Tibial artery (tissue), 4 donors: ENCODE measurements at regions not wholly inside any gene's neighbourhood (a gene's known extent, or its start where the extent isn't known, plus 50 kb on each side); places are given as distances from the start of the nearest gene placed in this dataset.

Experiments
- DNase-seq, 2 donors: peaks; one replicate each; pipeline ENCODE4 v3.0.0-alpha.2; 2019
- H3K27ac ChIP-seq, 2 donors: fragments of 200-600 bp; sonication (generic) in 1 of 2; 1 replicate in 1 of 2; 2 replicates in 1 of 2; pipeline ENCODE4 v1.5.1; 2018 to 2019; ENCODE audit warnings: mild to moderate bottlenecking in 1 of 2
- H3K27me3 ChIP-seq, 2 donors: fragments of 200-600 bp; sonication (generic) in 1 of 2; one replicate each; pipeline versions ENCODE4 v1.5.1 to v1.6.0; 2016 to 2019
- H3K36me3 ChIP-seq, 3 donors: fragments of 200-600 bp; sonication (generic) in 2 of 3; one replicate each; pipeline ENCODE4 v1.5.1; 2016 to 2019; ENCODE audit warnings: mild to moderate bottlenecking in 2 of 3
- H3K4me1 ChIP-seq, 4 donors: fragments of 200-600 bp; sonication (generic) in 2 of 4; 1 replicate in 3 of 4; 2 replicates in 1 of 4; pipeline ENCODE4 v1.5.1; 2016 to 2019
- H3K4me3 ChIP-seq, 2 donors: fragments of 200-600 bp; sonication (generic) in 1 of 2; 1 replicate in 1 of 2; 2 replicates in 1 of 2; pipeline ENCODE4 v1.5.1; 2018 to 2019; ENCODE audit warnings: mild to moderate bottlenecking in 2 of 2
- H3K9me3 ChIP-seq, 3 donors: fragments of 200-600 bp; sonication (generic) in 1 of 3; one replicate each; pipeline ENCODE4 v1.5.1; 2016 to 2019
- intact Hi-C: fragments of 100-400 bp; cut with DNase I; formaldehyde crosslinking; loops from one replicate; pipeline ENCODE4 v1.15.0; 2023; ENCODE audit warnings: low total_unique reads
- TF ChIP-seq, protein P1 (sequence below), 2 experiments: fragments of 200-600 bp in 1 of 2; fragments of 450-650 bp in 1 of 2; IDR thresholded peaks; one replicate each; pipeline ENCODE4 v1.5.1; 2017 to 2019; ENCODE audit warnings: antibody characterized with exemption in 2 of 2, mild to moderate bottlenecking in 1 of 2, moderate library complexity in 1 of 2

- peaks cover 0 to 95% (median 48%) of the 10 kb centered on the region in 4 donors for H3K4me1 ChIP-seq
- H3K9me3 ChIP-seq = no peaks in the 10 kb centered on the region
- TF ChIP-seq, protein P1, sequence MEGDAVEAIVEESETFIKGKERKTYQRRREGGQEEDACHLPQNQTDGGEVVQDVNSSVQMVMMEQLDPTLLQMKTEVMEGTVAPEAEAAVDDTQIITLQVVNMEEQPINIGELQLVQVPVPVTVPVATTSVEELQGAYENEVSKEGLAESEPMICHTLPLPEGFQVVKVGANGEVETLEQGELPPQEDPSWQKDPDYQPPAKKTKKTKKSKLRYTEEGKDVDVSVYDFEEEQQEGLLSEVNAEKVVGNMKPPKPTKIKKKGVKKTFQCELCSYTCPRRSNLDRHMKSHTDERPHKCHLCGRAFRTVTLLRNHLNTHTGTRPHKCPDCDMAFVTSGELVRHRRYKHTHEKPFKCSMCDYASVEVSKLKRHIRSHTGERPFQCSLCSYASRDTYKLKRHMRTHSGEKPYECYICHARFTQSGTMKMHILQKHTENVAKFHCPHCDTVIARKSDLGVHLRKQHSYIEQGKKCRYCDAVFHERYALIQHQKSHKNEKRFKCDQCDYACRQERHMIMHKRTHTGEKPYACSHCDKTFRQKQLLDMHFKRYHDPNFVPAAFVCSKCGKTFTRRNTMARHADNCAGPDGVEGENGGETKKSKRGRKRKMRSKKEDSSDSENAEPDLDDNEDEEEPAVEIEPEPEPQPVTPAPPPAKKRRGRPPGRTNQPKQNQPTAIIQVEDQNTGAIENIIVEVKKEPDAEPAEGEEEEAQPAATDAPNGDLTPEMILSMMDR (IDR thresholded peaks at IDR 0.05) = no peak
- intact Hi-C loops = loop anchor here (10.0 kb wide), 1 partner anchor 91 kb away; no protein-coding TSS in a partner anchor
- H3K27me3 ChIP-seq = no peaks in the 10 kb centered on the region
- peak overlapping the region; percentile 83 to 89 for H3K27ac ChIP-seq
- DNase-seq = peak in 1 of 2 donors; percentile 53
- no peak overlapping the region for H3K4me3 ChIP-seq
- no peaks in the 10 kb centered on the region for H3K36me3 ChIP-seq
These were observed 87.9 kb downstream of the THBS2 start for GRCh38 chr6:169165561-169166300.

GRCh38 chr6:169164986-169165385, 88.7 kb downstream of the THBS2 start:
- TF ChIP-seq, protein P1 (IDR thresholded peaks at IDR 0.05) = no peak
- no peaks in the 10 kb centered on the region for H3K9me3 ChIP-seq
- H3K27ac ChIP-seq = peak overlapping the region; percentile 83 to 89
- no peaks in the 10 kb centered on the region for H3K27me3 ChIP-seq
- H3K36me3 ChIP-seq = no peaks in the 10 kb centered on the region
- DNase-seq = peak in 1 of 2 donors; percentile 31
- intact Hi-C loops = loop anchor here (10.0 kb wide), 1 partner anchor 90 kb away; no protein-coding TSS in a partner anchor
- H3K4me3 ChIP-seq = no peak overlapping the region
- peaks cover 0 to 88% (median 44%) of the 10 kb centered on the region in 4 donors for H3K4me1 ChIP-seq

GRCh38 chr6:169164451-169164850, 89.2 kb downstream of the THBS2 start:
- H3K4me1 ChIP-seq = peaks cover 0 to 83% (median 39%) of the 10 kb centered on the region in 4 donors
- no peaks in the 10 kb centered on the region for H3K36me3 ChIP-seq
- no peak overlapping the region for H3K4me3 ChIP-seq
- H3K27ac ChIP-seq = peak overlapping the region; percentile 20 to 83
- no peaks in the 10 kb centered on the region for H3K27me3 ChIP-seq
- peak in 1 of 2 donors; percentile 23 for DNase-seq
- intact Hi-C loops = loop anchor here (10.0 kb wide), 1 partner anchor 90 kb away; no protein-coding TSS in a partner anchor
- H3K9me3 ChIP-seq = no peaks in the 10 kb centered on the region
- TF ChIP-seq, protein P1 (IDR thresholded peaks at IDR 0.05) = no peak

DNA sequence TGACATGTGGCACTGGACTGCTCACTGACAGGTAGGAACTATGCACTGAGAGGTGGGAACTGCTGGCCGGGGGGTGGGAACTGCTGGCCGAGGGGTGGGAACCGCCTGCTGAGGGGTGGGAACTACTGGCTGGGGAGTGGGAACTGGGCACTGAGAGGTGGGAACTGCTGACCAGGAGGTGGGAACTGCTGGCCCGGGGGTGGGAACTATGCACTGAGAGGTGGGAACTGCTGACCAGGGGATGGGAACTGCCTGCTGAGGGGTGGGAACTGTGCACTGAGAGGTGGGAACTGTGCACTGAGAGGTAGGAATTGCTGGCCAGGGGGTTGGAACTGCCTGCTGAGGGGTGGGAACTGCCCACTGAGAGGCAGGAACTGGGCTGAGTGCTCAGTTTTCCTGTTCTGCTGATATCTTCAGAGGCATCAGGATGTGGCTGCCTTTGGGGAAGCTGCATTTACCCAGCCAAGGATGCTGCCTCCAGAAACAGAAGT, 90.2 kb downstream of the THBS2 start:
- peak overlapping the region in 1 of 2 donors; percentile 4 for H3K4me3 ChIP-seq
- no peaks in the 10 kb centered on the region for H3K9me3 ChIP-seq
- DNase-seq = no peak
- peaks cover 0 to 83% (median 39%) of the 10 kb centered on the region in 4 donors for H3K4me1 ChIP-seq
- peak overlapping the region; percentile 75 to 83 for H3K27ac ChIP-seq
- H3K27me3 ChIP-seq = no peaks in the 10 kb centered on the region
- intact Hi-C loops = loop anchor here (10.0 kb wide), 1 partner anchor 89 kb away; no protein-coding TSS in a partner anchor
- TF ChIP-seq, protein P1 (IDR thresholded peaks at IDR 0.05) = no peak
- H3K36me3 ChIP-seq = no peaks in the 10 kb centered on the region

DNA sequence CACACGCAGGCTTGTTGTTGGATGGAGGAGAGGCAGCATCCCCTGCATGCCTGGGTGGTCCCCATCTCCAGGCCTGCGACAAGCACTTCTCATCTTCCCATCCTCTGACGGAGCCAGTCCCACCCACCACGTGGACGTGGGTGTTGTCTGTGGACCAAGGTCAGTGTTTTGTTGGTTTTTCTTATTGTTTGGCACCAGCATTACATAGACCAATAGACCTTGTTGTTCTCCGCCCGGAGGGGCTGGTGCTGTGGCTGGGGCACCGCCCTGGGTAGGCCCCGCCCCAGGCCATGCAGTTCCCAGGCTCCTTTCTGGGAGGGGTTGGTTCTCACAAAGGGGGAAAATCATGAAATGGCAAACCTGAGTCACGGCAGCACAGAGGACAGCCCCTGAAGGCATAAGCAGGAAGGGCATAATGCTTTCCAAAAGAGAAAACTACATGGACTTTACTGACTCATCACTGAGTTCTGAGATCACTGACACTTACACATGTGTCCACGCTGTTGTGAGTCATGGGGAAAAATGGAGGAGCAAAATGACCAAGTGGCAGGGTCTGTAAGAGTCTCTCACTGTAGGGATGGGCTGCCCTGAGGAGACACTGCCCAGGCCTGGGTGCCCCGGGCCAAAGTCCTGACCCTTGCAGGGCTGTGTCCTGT, 90.8 kb downstream of the THBS2 start:
- peaks cover 0 to 83% (median 39%) of the 10 kb centered on the region in 4 donors for H3K4me1 ChIP-seq
- peak; percentile 78 to 90 for DNase-seq
- no peaks in the 10 kb centered on the region for H3K9me3 ChIP-seq
- TF ChIP-seq, protein P1 (IDR thresholded peaks at IDR 0.05) = no peak
- intact Hi-C loops = loop anchor here (10.0 kb wide), 1 partner anchor 88 kb away; no protein-coding TSS in a partner anchor
- no peaks in the 10 kb centered on the region for H3K36me3 ChIP-seq
- H3K27me3 ChIP-seq = no peaks in the 10 kb centered on the region
- peak overlapping the region; percentile 18 to 21 for H3K4me3 ChIP-seq
- H3K27ac ChIP-seq = peak overlapping the region; percentile 75 to 83
